GM23248 (cell line): ENCODE measurements at regions not wholly inside any gene's neighbourhood (a gene's known extent, or its start where the extent isn't known, plus 50 kb on each side); places are given as distances from the start of the nearest gene placed in this dataset.

Source experiments
- EZH2 ChIP-seq: fragments of 200-600 bp; sonication (generic); IDR thresholded peaks from 2 replicates; pipeline ENCODE4 v1.6.1; 2018; ENCODE audit warnings: antibody characterized with exemption, mild to moderate bottlenecking; ENCODE audit not compliant: insufficient read depth, poor library complexity, severe bottlenecking
- EZH2phosphoT487 ChIP-seq: fragments of 200-600 bp; sonication (generic); IDR thresholded peaks from 2 replicates; pipeline ENCODE4 v1.6.1; 2018; ENCODE audit warnings: antibody characterized with exemption, moderate library complexity, mild to moderate bottlenecking, low read depth; ENCODE audit not compliant: insufficient read depth

DNA sequence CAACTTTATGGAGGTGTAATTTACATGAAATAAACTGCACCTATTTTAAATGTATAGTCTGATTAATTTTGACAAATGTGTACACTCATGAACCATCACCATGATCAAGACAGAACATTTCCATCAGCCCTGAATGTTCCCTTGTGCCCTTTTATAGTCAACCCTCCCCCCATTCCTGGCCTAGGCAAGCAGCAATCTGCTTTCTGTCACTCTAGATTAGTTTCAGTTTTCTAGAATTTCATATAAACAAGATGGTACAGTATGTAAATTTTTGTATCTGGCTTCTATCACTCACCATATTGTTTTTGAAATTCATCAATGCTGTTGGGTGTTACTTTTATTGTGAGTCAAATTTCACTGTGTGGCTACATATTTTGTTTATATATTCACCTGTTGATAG lies 234.2 kb upstream of the RPS6KA3 start:
- no peak for TF ChIP-seq EZH2phosphoT487
- TF ChIP-seq EZH2, result no peak
